NCI-H524 (cell line): ENCODE measurements at regions not wholly inside any gene's neighbourhood (a gene's known extent, or its start where the extent isn't known, plus 50 kb on each side); places are given as distances from the start of the nearest gene placed in this dataset.
A peak's percentile ranks its signal among the peaks of the same experiment; 100 is the strongest.
"Not testable (repeated sequence)": the region's sequence is repeated elsewhere in the genome, so short reads cannot be mapped to it uniquely, and the experiment has no call there.

Source experiments
- DNase-seq, 2 experiments: peaks; one replicate each; lab custom pipeline; 2025; lab: John Stamatoyannopoulos, UW

- peak in 1 of 2 experiments; percentile 9 for DNase-seq
Measured at GRCh38 chr20:53872561-53873229, 197.7 kb downstream of the BCAS1 start.

- DNase-seq = no peak
Measured at GRCh38 chr20:53872081-53872541, 198.3 kb downstream of the BCAS1 start.

GRCh38 chr20:53871541-53871940, 198.9 kb downstream of the BCAS1 start:
- no peak for DNase-seq

GRCh38 chr20:53870426-53871315, 199.7 kb downstream of the BCAS1 start:
- no peak for DNase-seq

GRCh38 chr20:53869466-53870258, 200.7 kb downstream of the BCAS1 start:
- DNase-seq = peak; percentile 87 to 88

GRCh38 chr20:53867741-53868351, 202.5 kb downstream of the BCAS1 start:
- DNase-seq = no peak

DNA sequence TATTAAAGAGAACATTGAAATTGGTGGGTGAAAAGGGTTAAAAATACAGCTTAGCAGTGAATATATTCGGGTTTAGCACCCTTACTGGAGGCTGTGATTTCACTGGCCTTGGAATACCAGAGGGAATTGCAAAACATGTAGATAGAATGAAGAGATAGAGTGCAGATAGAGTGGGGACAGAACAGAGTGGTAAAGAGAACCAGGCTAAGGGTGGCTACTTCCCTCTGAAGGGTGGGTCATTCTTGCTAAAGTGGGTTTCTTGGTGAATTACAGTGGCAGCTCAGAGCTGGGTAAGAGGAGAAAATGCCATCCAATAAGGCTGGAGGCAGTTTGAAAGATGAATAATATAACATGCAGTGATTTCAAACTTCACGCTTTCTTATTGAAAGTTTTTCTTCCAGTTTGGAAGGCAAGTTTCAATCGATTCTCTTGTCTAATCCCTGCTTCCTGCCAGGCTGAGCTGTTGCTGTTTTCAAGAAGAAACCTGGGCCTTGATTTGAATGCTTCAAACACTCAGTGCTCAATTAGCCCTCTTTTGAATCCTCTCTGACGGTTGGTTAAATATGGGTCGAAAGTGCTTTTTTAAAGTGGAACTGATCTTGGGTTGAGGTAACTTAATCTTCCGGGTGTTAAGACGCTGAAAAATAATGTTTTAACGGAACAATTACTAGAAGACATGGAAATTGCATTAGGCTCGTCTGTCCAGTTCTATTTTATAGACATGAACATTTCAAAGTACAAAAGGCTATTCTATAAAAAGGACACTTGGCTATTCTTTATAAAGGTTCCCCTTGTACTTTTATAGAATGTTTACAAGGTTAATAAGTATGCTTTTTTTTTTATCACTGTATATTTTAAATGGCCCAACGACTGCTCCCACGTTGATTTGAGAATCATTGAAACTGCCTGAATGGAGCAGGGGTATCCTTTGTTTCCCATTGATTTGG, 203.3 kb downstream of the BCAS1 start:
- DNase-seq = peak; percentile 37 to 38

DNA sequence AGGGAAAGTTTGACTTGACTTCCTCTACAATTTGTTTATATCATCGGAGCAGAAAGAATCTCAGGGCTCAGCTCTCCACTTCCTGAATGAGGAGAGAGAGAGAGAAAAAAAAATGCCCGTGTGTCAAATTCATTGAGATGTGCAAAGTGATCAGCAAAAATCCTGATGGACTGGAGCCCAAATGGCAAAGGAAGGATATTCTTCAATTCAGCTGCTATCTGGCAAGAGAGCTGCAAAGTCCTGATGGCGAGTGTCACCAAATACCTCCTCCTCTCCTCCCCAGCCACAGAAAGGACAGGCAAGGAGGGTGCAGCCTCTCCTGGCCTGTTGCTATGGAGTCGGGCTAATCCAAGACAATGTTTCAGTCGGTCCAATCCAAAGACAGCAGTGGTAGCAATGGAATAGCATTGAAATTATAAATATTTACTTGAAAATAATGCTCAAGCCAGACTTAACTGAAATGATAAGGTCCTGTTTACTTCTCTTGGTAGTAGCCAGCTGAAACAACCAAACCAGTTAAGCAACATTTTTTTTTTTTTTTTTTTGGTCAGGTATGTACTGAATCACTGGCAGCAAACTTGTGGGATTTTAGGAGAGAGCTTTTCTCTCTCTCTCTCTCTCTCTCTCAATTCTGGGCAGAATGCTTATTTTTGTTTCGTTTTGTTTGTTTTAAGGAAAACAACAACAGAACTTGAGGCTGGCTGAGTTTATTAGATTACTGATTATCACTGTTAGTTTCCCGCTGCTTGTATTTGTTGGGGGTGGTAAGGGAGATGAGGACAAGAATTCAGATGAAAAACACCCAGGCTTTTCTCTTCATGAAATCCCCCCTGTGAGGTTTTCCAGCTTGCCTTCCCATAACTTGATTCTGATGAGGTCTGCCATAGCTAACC, 204.2 kb downstream of the BCAS1 start:
- peak; percentile 52 to 86 for DNase-seq

DNA sequence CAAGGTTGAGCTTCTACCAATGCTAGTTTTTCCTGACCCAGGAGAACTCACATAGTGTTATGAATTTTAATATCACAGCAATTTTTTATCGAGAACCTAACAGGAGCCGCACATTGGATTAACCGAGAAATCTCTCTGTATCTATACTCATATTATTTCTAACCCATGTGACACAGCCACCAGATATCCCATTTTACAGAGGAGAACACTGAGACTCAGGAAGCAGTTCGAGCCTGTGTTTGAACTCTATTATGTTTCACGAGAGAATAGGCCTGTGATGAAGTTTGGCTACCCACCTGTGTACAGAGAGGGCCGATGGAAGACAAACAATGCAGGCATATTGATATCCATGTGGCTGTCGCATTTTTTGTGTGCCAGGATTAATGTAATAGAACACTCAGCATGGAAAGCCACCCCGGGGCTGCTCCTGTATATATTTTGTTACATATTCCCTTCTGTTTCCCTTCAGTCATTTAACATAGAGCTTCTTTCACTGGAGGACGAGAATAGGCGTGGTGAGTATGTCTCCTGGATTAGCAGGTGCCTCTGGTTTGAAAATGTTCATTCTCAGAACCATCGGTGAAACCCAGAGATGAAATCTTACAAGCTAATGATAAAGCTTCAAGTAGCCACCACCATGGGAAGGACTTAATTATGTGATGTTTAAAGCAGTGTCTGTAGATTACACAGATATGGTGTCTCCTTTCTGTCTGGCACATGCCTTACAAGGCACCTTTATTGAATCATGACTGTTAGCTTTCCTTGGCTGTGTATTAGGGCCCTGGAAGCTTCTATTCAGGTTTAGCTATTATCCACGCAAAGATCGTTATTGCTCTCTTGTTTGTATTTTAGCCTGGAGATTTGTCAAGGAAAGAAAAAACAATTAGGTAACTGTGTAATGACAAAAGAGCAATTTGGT, 205.4 kb downstream of the BCAS1 start:
- DNase-seq = peak in 1 of 2 experiments; percentile 14

DNA sequence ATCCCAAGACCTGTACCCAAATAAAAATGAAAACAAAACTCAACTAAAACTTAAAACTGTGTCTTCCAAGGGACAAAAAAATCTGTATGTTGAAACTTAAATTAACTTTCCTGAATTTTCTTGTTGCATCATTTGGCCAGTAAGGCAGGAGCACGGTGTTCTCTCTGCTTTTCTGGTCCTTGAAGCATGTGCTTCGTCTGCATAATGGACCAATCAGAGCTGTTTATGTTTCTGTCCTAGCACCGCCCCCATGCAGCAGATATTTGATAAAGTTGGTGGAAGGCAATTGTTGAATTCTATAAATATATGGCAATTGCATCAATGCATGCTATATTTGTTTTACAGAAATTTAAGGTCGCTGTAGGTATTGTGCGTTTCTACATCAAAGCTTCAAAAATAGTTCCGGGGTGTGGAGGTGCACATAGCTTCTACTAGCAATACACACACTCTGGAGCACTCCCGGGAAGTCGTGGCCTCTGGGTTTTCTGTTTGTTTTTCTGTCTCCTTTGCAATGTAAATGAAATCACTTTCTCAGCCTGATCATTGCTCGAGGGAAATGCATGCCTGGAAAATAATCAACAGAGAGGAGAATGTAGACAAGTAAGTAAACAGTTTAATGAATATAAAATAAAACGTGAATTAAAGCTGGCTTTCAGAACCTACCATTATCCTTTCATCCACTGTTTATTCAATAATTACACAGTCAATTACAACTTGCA, 206.3 kb downstream of the BCAS1 start:
- peak in 1 of 2 experiments; percentile 0 for DNase-seq

DNA sequence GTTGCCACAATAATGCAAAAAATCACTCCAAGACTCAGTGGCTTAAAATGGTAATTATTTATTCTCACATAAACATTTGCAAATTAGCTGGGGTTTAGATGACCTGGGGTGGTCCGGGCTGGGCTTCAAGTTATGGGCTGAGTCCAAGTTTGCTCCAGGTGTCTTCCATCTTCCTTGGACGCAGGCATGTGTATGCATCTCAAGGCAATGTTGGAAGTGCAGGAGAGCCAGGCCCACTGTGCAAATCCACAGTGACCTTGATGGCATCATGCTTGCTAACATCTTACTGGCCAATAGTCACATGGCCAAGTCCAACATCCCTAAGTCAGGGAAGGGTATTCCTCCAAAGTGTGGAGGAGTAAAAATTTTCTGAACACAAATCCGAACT, 206.9 kb downstream of the BCAS1 start:
- not testable (repeated sequence) for DNase-seq

DNA sequence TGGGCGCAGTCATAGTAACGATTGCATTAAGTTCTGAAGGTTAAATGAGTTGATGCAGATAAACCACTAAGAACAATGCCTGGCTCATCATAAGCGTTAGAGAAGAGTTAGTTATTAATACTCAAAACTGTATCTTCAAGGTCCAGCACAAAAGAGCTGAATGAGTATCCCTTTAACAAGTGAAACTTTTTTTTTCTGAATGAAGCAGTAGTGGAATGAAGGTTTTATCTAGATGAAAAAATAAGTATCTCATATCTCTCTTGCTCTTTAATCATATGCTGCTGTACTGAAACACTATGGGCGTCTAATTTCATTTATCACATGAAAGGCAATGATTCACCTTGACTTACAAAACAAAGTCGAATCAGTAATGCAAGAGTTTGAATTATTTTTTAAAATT, 207.4 kb downstream of the BCAS1 start:
- not testable (repeated sequence) for DNase-seq

- DNase-seq = not testable (repeated sequence)
Measured at GRCh38 chr20:53862490-53862889, 207.9 kb downstream of the BCAS1 start.

GRCh38 chr20:53862136-53862397, 208.3 kb downstream of the BCAS1 start:
- DNase-seq = not testable (repeated sequence)

- DNase-seq = peak; percentile 44 to 69
Measured at GRCh38 chr20:53859684-53860083, 210.7 kb downstream of the BCAS1 start.

- DNase-seq = not testable (repeated sequence)
Measured at GRCh38 chr20:53859009-53859408, 211.4 kb downstream of the BCAS1 start.

GRCh38 chr20:53858516-53858915, 211.9 kb downstream of the BCAS1 start:
- DNase-seq = peak in 1 of 2 experiments; percentile 44

DNA sequence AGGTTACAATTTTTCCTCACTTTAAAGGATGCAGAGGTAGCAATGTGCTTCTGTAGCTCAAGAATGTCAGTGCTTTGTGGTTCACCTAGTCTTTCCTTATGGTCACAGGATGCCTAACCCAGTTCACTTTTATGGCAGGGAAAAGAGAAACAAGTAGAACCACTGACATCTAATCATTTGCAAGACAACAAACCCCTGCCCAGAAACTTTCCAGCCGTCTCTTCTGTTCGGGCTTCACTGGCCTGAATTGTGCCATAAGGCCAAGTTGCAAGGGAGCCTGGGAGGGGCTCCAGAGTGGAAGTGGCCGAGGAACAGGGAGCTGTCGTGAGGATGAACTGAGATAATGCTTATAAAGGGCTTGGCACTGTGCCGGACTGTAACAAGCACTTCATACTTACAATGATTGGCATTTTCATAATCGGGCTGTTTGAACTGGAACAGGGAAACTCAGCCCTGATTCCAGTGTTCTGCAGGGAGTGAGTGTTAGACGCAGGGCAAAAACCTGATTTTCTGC, 212.6 kb downstream of the BCAS1 start:
- DNase-seq = peak; percentile 85 to 93
